ENCODE measurements at regions not wholly inside any gene's neighbourhood (a gene's known extent, or its start where the extent isn't known, plus 50 kb on each side); places are given as distances from the start of the nearest gene placed in this dataset.

DNA sequence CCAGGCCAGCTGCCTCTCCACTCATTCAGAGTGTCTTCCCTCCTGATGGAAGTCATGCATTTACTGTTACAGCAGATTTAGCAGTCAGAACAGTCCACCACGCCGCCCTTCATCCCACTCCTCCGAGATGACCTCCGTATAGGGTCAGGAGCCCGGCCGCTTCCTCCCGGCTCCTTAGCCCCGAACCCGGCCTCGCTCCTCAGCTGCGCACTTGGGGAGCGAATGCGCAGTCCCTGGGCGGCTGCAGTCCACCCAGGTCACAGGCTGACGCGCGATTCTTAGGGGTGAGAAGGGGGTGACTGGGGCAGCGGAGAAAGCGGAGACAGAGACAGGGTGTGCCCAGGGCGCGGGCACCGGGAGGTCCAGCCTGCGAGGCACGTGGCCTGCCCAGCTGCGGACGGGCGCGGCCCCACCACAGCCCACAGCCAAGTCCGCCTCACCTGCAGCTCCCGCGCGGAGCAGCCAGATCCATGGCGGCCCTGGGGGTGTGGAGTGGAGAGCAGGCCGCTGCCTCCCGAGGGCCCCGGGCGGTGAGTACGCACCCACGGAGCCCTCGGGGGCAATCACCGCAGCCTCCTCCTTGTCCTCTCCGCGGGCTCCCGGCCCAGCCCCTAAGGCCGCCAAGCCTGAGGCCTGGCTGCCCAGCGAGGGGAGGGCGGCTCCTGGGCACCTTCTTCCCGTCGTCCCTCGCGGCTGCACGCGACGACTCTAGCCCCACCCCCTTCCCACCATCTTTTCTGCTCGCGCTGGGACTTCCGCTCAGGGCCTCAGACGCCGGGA, 286.6 kb downstream of the BRD1 start:
- no peak for FAIRE-seq

DNA sequence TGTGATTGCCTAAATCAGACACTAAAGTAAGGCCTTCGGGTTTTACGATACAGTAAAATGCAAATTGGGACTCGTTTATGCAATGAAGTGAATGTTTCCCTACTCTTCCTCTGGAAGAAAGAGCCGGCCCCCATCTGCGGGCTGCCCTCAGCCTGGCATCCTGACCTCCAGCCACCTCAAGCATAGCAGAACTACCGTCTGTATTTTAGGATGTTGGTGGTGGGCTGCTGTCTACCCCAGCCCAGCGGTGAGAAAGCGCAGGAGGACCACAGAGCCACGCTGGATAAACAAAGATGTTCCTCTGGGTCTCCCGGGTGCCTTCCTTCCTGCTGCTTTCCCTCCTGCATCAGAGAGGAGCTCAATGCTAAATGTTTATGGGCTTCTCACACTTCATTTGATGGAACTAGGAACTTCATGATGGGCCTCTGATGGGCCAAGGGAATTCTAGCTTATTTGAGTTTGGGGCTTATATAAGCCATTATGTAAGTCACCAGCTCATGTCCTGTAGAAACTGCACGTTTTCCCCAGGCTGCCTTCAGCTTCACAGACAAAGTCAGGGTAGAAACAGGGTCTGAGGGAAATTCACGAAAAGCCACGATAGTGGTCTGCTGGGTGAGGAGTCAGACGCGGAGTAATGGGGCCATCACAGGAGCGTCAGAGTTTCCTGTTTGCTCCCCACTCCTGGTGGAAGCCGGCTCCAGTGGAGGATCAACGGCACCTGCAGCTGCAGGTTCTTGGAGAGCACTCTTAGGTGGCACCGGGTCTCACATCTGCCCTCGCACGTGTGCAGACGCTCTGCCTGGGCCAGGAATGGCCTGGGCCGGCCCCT, 287.4 kb downstream of the BRD1 start:
- no peak for FAIRE-seq

DNA sequence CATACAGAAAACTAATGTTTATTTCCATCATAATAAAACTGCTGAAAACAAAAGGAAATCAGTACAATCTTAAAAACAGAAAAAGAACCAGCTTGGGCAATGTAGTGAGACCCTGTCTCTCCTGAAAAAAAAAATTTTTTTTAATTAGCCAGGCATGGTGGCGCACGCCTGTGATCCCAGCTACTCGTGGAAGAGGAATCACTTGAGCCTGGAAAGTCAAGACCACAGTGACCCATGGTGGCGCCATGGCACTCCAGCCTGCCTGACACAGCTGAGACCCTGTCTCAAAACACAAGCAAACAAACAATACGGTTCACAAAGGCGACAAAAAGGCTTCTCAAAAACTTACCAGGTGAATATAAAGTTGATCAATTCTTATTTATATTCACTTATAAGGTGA, 289.7 kb downstream of the BRD1 start:
- FAIRE-seq, result no peak

DNA sequence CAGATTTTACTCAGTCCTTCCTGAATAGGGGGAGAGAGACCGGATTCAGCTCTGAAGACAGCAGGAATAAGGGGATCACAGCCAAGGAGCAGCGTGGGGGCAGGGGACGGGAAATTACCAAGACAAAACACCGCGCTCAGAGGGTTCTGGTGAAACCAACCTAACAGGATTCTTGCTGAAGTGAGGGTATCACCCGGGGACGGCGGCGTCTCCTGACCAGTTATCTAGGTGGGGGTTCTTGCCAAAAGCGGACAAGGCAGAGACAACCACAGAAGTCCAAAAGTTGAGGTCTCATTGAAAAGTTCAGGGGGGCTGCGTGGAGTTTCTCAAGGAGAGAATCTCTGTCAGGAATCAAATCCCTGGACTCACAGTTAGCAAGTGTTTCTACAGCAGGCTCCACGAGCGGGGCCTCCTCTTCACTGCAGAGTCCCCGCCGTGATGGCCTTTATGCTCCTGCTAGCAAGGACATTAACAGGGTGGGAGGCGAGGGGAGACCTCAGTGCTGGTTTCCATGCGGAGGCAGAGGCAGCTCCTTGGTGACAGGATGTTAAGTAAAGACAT, 291.0 kb downstream of the BRD1 start:
- no peak for FAIRE-seq

DNA sequence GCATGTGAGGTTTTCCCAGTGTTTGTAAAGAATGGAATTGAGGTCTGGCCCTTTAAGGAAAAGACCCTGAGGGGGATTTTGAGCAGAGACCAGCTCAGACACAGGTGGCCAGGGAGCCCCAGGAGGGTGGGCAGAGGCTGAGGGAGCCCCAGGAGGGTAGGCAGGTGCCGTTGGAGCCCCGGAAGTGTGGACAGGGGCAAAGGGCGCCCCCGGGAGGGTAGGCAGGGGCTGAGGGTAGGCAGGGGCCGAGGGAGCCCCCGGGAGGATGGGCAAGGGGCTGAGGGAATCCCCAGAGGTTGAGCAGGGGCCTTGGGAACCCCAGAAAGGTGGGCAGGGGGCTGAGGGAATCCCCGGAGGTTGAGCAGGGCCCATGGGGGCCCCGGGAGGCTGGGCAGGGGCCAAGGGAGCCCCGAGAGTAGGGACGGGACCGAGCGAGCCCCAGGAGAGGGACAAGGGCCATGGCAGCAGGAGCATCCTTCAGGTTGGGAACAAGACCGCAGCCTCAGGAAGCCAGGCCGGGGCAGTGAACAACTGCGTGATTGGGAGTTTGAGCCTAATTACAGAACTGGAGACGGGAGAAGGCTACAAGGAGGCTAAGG, 292.0 kb downstream of the BRD1 start:
- no peak for FAIRE-seq

DNA sequence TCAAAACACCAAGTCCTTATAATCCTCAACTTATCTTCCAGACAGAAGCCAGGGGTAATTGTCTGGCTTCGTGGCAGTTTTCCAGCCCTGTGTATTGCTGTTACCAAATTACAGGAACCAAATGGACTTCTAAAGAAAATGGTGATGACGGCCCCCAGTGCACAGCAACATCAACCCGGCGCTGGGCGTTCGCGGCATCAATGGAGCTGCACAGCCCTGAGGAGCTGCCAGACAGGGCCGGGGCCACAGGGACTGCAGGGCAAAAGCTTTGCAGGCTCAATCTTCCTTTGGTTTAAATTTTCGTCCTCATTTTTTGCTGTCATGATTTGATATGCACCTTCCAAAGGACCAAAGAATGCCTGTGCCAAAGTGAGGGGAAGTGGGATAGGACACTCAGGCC, 292.5 kb downstream of the BRD1 start:
- FAIRE-seq, result no peak

DNA sequence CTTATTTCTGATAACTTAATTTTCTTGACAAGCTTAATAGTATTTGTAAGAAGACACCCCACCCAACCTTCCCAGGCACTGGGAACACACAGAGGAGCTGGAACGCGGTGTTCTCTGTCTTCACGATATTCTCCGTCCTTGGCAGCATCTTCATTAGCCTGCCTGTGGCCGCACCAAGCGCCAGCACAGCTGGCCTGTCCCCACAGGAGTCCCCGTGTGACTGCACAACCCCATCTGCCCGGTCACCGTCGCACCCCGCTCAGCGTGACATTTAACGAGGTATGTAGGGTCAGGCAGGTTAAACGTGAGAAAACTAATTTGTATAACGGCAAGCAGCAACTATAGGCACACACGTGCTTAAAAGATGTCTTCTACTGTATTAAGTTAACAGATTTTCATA, 293.3 kb downstream of the BRD1 start:
- FAIRE-seq, result no peak

DNA sequence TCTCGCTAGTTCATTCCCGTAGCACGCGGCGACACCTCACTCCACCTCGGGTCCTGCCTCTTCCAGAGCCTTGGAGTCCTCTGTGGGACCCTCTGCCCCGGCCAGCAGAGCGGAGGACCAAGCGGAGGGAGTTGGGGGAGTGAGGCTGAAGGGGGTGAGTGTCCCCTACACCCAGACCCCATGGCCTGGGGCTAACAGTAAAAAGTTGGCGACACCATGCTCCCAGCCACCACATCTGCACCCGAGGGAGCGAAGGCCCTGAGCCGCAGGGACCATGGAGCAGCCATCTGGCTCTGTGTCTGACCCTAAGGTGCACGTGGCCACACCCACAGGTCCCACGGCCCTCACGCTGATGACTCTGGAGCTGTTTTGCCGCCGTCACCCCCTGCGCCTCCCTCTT, 293.8 kb downstream of the BRD1 start:
- FAIRE-seq, result no peak

DNA sequence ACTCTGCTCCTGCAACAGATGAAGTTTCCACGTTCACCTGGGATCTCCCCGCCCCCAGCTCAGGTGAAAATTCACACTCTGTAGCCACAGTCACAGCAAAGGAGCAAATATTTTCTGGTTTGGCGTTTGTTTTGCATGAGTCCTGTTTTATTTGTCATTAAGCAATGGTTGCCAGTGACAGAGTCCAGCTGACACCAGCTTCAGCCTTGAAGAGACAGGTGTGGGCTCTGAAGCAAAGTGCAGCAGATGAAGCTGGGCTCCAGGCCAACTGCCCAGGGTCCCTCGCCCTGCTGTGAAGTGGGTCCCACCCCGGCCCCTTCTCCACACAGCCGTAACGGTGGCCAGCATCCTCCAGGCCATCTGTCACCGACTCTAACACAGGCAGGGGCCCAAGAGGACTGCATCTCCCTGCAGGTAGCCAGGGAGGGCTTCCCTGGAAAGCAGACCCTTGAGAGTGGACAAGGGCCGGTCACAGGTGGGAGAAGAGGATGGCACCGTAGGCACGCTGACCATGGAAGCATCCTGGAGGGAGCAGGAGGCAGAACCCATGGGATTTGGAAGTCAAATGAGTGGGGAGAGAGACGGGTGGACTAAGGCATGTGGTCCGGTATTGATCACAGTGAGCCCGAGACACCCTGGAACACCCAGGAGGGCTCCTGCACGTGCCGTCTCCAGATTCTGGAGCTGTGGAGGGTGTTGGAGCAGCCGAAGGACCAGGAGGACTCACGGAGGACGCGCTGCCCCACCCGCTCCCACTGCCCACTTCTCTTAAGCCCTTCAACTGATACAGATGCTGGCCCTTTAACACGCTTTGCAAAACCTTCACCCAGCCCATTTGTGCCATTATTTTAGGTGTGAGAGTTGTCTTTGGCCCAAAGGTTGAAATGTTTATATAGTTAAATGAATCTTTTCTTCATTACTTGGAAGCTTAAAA, 294.5 kb downstream of the BRD1 start:
- no peak for FAIRE-seq

DNA sequence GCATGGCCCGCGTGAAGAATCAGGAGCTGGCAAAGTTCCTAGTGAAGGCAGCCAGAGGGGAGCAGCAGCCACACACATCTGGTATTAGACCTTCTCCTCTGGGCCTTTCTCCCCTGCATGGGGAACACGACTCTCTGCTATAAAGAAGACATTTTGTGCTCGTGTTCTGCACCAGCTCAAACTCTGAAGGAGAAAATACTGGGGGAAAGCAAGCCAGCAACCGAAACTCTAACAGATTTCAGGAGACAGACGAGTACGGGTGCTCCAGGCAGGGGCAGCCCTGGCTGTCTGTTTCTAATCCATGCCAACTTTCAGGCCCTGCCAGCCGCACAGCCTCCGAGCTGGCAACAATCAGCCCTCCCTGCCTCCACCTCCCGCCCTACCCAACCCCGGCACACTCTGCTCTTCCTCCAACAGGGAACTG, 296.3 kb downstream of the BRD1 start:
- FAIRE-seq, result no peak

DNA sequence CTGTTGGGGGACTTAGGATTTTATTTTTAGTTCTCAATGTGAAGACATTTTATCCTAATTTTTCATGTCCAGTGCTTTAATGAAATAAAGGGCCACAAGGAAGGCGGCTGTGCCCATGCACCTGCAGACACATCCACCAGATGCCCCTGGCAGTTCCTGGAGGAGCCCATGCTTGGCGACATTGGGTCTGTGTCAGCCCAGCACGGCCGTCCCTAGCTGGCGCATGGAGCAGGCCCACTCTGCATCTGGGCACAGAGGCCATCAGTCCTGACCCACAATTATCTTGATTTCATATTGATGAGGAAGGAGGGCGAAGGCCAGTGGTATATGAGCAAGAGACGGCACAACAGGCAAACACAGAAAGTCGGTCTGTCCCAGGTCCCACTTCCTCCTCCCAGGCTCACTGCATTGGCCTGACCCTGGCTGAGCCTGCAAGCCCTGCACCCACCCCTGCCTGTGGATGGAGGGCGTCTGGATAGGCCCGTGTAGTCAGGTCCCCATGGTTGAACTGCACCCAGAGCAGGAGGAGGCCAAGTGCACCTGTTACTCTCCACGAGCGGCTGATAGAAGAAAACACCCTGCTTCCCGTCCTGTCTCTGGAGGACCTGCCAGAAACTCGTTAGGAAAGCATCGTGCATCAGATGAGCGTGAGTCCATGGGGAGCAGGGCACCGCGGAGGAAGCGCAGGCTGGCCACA, 296.9 kb downstream of the BRD1 start:
- FAIRE-seq, result no peak

DNA sequence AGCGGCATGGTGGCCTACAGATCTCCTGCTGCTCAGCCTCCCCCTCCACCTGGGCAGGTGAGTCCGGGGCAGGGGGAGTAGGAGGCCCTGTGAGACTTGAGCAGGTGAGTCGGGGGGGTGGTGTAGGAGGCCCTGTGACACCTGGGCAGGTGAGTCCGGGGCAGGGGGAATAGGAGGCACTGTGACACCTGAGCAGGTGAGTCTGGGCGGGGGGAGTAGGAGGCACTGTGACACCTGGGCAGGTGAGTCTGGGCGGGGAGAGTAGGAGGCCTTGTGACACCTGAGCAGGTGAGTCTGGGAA, 299.3 kb downstream of the BRD1 start:
- FAIRE-seq, result no peak

DNA sequence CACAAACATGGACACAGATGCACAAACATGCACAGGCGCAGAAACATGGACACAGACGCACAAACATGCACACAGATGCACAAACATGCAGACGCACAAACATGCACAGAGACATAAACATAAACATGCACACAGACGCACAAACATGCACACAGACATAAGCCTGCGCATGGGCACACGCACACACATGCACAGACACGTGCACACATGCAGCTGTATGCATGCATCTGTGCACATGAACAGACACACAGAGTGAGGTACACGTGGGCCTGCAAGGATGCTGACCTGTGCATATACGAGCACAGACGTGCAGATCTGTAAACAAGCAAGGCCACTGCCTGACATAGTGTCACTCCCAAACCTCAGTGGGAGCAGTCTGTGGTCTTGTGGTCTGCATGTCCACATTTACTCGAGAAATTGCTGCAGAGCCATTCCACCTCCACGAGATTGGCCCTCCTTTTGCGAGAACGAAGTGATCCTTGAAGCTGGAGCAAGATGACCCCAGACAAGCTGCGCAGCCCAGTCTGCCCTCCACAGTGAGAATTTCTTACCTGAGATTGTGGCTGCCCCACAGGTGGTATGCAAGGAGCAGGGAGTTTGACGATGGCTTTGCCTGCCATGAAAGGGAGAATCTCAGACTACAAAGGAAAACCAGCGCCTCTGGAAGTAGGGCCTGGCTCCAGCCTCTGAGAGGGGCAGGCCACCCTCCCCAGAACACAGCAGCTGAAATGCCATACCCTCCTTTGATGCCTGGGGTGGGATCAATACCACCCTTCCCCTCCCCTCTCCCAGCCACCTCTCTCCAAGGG, 299.9 kb downstream of the BRD1 start:
- no peak for FAIRE-seq

DNA sequence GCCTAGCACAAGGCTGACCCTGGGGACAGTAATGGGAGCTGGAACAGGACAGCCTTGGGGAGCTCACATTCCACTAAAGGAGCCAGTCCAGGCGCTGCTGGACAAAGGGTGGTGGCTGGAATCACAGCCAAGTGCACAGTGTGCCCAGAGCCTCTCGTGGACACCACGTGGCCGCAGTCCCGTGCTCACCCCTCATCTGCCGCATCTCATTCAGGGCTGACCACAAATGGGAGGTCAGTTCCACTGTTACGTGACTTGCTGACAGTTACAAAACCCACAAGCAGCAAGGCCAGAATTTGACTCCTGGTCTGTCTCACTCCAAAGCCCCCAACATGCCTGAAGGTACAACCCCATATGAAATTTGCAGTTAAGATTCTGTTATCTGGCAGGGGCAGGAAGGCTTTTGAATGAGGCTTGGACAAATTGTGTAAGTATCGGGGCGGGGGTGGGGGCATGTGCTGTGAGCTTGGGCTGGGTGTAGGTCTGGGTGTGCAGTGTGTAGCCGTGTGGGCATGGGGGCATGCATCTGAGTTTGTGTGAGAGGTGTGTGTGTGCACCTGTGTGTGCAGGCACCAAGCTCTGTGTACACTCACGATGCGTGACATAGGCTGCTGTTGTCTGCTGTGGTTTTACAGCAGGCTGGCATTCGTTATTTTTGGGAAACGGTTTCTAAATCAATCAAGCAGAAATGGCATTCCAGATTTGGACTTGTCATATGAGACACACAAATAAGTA, 301.7 kb downstream of the BRD1 start:
- no peak for FAIRE-seq

DNA sequence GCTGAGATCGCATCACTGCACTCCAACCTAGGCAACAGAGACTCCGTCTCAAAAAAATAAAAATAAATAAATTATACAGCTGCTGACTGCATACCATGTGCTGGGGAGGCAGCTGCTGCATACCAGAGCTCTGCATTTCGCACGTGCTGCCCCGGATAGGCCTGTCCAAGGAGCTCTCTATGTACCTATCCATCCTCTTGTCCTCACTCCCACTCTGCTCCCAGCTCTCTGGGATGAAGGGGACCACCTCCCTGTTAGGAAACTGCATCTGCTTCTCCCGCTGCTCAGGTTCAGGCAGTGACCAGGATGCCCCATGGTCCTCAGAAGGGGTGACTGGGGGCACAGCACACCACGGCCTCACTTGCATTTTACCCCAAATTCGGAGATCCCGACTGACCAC, 302.3 kb downstream of the BRD1 start:
- no peak for FAIRE-seq

DNA sequence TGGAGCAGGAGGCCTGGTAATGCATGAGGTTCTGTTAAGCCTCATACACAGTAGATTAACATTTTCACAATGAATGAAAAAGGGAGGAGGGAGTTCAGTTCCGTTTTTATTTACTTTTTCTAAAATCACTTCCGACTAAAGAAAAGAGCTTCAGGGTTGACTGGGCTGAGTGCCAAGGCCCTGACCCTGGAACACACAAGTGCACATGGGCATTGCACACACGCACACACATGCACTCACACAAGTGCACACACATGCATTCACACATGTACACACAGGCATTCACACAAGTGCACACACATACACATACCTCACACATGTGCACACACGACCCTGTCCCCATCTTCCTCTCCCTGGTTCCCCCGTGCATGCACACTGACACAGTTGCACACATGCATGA, 303.3 kb downstream of the BRD1 start:
- no peak for FAIRE-seq

DNA sequence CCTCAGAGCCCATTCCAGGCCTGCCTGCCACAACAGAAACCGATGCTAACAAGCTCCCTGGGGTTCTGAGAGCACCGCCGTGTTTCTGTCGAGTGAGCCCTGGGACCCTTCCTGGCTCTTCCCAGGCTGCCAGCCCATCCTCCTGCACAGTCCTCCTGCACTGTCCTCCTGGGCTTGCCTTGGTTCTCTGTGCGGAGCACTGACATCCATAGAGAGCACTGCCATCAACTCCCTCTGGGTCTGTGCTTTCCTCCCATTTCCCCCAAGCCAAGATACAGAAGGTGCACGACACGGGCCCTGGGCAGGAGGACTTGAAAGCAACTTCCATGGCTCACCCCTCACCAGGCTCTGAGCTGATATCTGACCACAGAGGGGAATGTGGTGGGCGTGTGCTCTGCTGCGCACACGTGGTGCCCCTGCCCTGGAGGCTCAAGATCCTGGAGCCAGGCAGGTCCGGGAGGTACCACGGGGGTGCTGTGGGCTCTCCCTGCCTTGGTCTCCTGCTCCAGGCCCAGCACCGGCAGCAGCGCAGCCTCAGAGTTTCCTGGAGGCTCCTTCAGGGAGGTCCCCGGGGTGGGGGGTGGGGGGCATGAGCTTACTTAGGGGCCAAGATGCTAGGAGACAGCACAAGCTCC, 304.2 kb downstream of the BRD1 start:
- FAIRE-seq, result no peak

DNA sequence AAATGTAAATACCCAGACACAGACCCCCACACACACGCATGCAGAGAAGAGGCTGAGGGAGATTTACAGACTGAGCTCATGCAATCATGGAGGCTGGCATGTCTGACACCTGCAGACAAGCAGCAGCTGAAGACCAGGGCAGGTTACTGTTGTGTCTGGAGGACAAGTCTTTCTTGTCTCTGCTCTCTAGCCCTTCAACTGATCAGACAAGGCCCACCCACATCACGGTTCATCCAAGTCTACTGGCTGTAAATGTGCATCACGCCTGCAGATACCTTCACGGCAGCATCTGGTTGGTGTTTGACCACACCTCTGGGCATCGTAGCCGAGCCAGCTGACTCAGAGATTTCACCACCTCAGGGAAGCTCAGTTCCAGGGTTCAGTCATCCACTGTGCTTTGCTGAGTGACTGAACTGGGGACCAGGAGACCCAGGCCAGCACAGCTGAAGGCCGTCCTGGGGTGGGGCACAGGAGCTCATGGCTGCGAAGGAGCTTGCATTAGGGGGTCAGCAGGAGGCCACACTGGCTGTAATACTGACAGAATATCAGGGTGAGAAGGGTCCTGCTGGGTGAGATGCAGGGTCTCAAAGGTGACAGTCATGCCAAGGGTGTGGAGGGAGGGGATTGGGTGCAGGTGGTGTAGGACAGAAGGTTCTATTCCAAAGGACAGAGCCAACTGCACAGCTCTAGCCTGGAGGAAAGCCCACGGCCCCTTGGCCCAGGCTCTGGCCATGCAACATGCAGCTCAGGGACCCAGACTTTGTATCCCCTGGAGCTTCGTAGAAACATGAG, 304.9 kb downstream of the BRD1 start:
- FAIRE-seq, result no peak

DNA sequence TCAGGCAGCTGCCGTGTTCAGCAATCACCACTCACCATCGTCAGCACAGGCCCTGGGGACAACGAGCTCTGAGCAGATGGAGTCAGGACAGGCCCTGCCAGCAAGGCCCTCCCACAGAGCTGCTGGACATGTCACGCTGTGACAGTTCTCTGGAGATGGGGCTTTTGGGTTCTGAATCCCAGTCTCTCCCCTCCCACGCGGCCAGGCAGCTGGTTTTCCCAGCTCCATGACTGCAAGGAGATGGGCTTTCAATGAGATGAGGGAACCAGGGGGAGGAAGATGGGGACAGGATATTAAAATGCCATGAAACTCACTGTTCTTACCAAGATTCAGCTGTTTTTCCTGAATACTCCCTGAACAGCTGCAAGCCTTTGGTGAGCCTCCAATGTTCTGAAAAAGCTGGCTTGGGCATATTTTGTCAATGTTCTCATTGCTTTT, 305.9 kb downstream of the BRD1 start:
- no peak for FAIRE-seq
